Stimulated activated memory B cell treated with anti-CD40 and anti-IgM and Interleukin-4, amounts not matched to agents 10 μg/mL and 1 μg/mL and 100 μg/mL, for 72 hours (primary cell): ENCODE measurements at regions not wholly inside any gene's neighbourhood (a gene's known extent, or its start where the extent isn't known, plus 50 kb on each side); places are given as distances from the start of the nearest gene placed in this dataset.
"Not testable (repeated sequence)": the region's sequence is repeated elsewhere in the genome, so short reads cannot be mapped to it uniquely, and the experiment has no call there.

ENCODE experiments used
- ATAC-seq: fragments of 150-1000 bp; cut with Tn5 transposase; 2 replicates; pipeline ENCODE4 v1.10.0; 2021
- H3K27ac Mint-ChIP-seq: one replicate; pipeline ENCODE4 v1.8.0; 2022; ENCODE audit warnings: mild to moderate bottlenecking, mixed read lengths
- H3K27me3 Mint-ChIP-seq: one replicate; pipeline ENCODE4 v1.8.0; 2022; ENCODE audit warnings: mixed read lengths
- H3K36me3 Mint-ChIP-seq: one replicate; pipeline ENCODE4 v1.8.0; 2022; ENCODE audit warnings: mixed read lengths
- H3K4me1 Mint-ChIP-seq: one replicate; pipeline ENCODE4 v1.8.0; 2022; ENCODE audit warnings: mixed read lengths
- H3K4me3 Mint-ChIP-seq: one replicate; pipeline ENCODE4 v1.8.0; 2022; ENCODE audit warnings: mild to moderate bottlenecking, moderate library complexity, mixed read lengths
- H3K9me3 Mint-ChIP-seq: one replicate; pipeline ENCODE4 v1.8.0; 2022; ENCODE audit warnings: mixed read lengths

DNA sequence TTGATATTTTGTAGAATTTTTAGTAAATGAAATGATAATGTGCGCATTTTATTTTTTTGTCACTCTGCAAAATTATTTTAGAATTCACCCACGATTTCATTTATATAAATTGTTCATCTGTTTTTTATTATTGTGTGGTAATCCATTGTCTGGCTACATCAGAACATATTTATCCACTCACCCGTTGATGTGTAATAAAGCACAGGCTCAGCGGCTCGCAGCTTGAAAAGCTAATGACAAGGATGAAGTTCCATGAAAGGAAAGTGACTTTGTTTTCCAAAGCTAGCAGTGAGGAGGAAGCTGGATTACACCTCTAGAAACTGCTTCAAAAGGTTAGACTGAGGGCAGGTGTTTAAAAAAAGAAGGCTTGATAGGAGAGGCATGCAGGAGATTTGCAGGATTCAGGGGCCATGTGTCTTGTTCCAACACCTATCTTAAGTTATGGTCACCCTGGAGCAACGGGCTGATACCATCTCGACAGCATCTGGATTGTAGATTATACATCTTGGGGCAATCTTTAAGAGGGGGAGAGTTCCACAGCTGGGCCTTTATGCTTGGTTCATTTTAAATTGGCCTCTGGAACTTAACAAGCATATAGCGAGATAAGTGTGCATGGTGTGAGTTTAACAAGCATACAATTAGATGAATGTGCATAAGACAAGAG lies 194.1 kb downstream of the TMTC3 start:
- Mint-ChIP-seq H3K36me3 (no peaks in the 10 kb centered on the region), H3K27me3 (no peaks in the 10 kb centered on the region), H3K4me3 (no peak overlapping the region), H3K4me1 (no peaks in the 10 kb centered on the region), H3K9me3 (no peaks in the 10 kb centered on the region), H3K27ac (no peak overlapping the region)
- no peak for ATAC-seq

DNA sequence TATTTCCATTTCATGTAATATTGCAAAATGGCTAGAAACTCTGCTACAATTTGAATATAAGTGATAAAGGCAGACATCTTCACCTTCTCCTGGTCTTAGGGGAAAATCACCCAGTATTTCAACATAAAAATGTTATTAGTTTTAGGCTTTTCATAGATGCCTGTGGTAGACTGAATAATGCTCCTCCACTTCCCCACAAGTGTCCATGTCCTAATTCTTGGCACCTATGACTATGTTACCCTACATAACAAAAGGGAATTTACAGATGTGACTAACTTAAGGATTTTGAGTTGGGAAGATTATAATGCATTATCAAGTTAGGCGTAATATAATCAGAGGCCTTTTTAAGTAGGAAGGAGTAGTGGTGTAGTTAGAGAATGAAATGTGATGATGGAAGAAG lies 196.4 kb downstream of the TMTC3 start:
- no peaks in the 10 kb centered on the region for H3K9me3 Mint-ChIP-seq
- H3K27ac Mint-ChIP-seq, result no peak overlapping the region
- no peaks in the 10 kb centered on the region for H3K4me1 Mint-ChIP-seq
- no peaks in the 10 kb centered on the region for H3K27me3 Mint-ChIP-seq
- H3K4me3 Mint-ChIP-seq, result no peak overlapping the region
- H3K36me3 Mint-ChIP-seq, result no peaks in the 10 kb centered on the region
- ATAC-seq, result no peak

DNA sequence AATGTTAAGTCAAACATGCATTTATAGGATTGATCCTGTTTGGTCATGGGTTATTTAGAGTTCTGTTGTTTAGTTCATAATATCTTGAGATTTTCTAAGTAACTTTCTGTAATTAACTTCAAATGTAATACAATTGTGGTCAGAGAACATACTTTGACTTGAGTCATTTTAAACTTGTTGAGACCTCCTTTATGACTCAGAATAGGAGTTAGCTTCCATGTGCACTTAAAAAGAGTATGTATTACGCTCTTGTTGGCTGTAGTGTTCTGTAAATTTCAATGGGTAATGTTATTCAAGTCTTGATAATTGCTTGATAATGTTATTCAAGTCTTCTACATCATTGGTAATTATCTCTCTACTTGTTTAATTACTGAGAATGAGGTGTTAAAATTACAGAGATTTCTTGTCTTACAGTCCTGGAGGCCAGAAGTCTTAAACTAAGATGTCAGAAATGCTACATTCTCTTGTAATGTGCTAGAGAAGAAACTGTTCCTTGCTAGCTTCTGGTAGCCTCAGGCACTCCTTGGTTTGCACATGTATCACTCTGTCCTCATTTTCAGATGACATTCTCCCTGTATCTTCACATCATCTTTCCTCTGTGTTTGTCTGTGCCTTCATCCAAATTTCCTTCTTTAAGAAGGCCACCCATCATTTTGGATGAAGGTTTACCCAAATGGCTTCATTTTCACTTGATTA lies 197.3 kb downstream of the TMTC3 start:
- Mint-ChIP-seq H3K9me3 (no peaks in the 10 kb centered on the region), H3K27ac (no peak overlapping the region), H3K4me1 (no peaks in the 10 kb centered on the region), H3K27me3 (no peaks in the 10 kb centered on the region), H3K4me3 (no peak overlapping the region), H3K36me3 (no peaks in the 10 kb centered on the region)
- no peak for ATAC-seq

DNA sequence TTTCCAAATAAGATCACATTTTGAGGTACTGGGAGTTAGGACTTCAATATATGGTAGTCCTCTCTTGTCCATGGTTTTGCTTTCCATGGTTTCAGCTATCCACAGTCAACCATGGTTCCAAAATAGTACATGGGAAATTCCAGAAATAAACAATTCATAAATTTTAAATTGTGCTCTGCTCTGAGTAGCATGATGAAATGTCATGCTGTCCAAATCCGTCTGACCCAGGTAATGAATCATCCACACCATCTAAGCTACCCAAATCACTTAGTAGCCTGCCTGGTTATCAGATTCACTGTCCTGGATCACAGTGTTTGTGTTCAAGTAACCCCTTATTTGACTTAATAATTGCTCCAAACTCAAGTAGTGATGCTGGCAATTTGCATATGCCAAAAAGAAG lies 197.9 kb downstream of the TMTC3 start:
- Mint-ChIP-seq H3K9me3 (no peaks in the 10 kb centered on the region), H3K36me3 (no peaks in the 10 kb centered on the region)

DNA sequence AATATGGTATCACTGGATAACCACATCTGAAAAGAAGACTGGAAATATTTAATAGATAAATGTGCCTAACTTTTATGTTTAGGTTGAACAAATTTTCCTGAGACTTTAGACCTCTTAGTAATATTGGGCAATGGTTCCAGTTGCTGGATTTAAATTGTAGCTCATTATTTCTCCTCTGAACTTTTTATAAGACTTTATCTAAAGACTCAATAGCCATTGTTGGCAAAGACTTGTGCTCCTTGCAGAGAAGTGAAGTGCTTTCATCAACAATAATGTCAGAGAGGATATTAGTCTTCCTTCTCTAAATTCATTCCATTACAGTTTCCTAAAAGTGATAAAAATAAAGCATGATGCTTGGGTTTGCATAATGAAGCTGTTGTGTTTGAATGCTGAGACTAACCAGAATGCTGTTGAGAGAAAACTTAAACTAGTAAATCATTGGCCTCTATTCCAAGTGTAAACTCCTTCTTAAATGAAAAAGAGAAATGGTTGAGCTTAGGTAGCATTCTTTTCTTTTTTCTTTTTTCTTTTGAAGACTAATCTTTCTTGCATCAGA lies 200.2 kb downstream of the TMTC3 start:
- Mint-ChIP-seq H3K9me3 (no peaks in the 10 kb centered on the region), H3K27ac (no peak overlapping the region), H3K4me3 (no peak overlapping the region), H3K36me3 (no peaks in the 10 kb centered on the region), H3K4me1 (no peaks in the 10 kb centered on the region), H3K27me3 (no peaks in the 10 kb centered on the region)
- ATAC-seq, result no peak

More for the DNA sequence above, 197.9 kb downstream of the TMTC3 start:
- Mint-ChIP-seq H3K27ac (no peak overlapping the region), H3K27me3 (no peaks in the 10 kb centered on the region), H3K4me3 (no peak overlapping the region), H3K4me1 (no peaks in the 10 kb centered on the region)
- no peak for ATAC-seq

DNA sequence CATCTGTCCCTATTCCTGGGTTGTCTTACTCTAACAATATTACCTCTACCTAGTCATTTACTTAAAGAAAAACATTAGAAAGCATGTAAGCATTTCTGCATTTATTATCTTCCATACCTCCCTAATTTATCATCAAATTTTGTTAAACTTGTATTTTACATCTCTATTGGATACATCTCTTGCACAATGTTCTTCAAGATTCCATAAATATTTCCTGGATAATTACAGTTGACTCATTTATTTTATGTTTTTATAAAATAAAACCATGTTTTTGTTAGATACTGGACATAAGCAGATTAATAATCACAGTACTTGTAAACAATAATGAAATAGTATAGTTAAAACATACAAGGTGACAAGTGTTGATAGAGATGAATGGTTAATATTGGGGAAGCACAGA lies 209.0 kb downstream of the TMTC3 start:
- Mint-ChIP-seq H3K27me3 (no peaks in the 10 kb centered on the region), H3K36me3 (no peaks in the 10 kb centered on the region), H3K27ac (no peak overlapping the region), H3K4me1 (no peaks in the 10 kb centered on the region), H3K4me3 (no peak overlapping the region), H3K9me3 (no peaks in the 10 kb centered on the region)
- ATAC-seq, result no peak

DNA sequence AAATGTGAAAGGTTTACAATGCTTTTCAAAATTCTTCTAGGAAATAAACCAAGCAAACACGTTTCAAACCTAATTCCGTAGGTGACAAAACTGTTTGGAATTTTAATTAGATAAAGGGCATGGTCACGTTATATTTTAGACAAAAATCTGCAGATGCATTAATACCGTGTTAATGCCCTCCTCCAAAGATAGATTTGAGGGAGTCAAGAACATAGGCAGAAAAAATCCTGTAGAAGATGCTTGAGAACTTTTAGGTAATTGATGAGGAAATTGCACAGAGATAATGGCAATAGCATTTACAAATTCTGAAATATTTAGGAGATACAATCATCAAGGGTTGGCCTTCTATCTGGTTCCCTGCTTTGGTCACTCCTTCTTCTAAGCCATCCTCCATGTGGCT lies 212.6 kb downstream of the TMTC3 start:
- Mint-ChIP-seq H3K27ac (no peak overlapping the region), H3K36me3 (no peaks in the 10 kb centered on the region), H3K9me3 (peaks cover 5% of the 10 kb centered on the region), H3K27me3 (no peaks in the 10 kb centered on the region), H3K4me1 (no peaks in the 10 kb centered on the region), H3K4me3 (no peak overlapping the region)
- ATAC-seq, result no peak

DNA sequence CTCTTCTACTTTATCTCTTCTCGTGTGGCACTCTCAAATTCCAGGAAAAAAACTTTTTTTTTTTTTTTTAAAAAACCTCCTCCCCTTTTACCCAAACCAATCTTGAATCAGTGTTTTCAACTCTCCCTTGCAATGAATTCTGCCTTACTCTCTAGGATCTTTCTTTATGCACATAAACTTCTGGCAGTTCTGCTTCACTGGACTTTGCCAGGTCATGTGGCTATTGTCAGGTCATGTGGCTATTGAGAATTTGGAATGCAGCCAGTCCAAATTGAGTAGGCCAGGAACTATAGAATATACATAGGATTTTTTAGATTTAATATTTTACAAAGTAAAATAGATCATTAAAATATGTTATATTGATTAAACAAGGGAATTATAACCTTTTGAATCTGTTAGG lies 218.2 kb downstream of the TMTC3 start:
- no peaks in the 10 kb centered on the region for H3K36me3 Mint-ChIP-seq
- peaks cover 5% of the 10 kb centered on the region for H3K9me3 Mint-ChIP-seq
- H3K4me3 Mint-ChIP-seq, result no peak overlapping the region
- H3K27ac Mint-ChIP-seq, result no peak overlapping the region
- no peaks in the 10 kb centered on the region for H3K27me3 Mint-ChIP-seq
- H3K4me1 Mint-ChIP-seq, result no peaks in the 10 kb centered on the region
- ATAC-seq, result no peak

DNA sequence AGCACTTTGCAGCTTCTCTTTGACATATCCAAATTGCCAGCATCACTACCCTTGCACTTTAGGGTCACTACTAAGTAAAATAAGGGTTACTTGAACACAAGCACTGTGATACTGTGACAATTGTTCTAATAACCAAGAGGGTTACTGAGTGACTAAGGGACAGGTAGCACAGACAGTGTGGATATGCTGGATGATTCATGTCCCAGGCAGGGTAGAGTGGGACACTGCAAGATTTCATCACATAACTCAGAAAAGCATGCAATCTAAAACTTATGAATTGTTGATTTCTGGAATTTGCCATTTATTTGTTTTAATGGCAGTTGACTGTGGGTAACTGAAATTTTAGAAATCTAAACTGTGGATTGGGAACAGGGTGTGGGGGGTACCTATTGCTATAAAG lies 218.8 kb downstream of the KITLG start:
- H3K27ac Mint-ChIP-seq, result no peak overlapping the region
- H3K9me3 Mint-ChIP-seq, result peaks cover 5% of the 10 kb centered on the region
- H3K4me1 Mint-ChIP-seq, result no peaks in the 10 kb centered on the region
- peak; percentile 16 for ATAC-seq
- no peaks in the 10 kb centered on the region for H3K36me3 Mint-ChIP-seq
- no peaks in the 10 kb centered on the region for H3K27me3 Mint-ChIP-seq
- no peak overlapping the region for H3K4me3 Mint-ChIP-seq

DNA sequence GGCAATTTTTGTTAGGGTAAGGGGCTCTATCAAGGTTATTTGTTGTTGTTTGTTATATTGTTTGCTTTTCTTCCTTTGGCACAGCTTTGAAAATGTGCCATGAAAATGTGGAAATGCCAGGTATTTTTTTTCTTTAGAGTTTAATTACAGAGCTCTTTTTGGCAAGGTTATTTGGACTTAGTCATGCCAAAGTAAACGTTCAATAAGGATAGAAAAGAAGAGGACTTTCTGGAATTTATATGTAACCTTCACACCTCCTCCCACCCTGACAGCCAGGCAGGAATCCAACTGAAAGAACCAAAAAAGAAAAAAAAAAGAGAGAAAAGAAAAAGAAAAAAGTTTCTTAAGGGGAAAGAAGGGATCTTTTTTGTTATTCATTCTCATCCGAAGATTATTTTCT lies 217.8 kb downstream of the KITLG start:
- Mint-ChIP-seq H3K9me3 (peaks cover 5% of the 10 kb centered on the region), H3K36me3 (no peaks in the 10 kb centered on the region), H3K27ac (no peak overlapping the region), H3K27me3 (no peaks in the 10 kb centered on the region), H3K4me1 (no peaks in the 10 kb centered on the region), H3K4me3 (no peak overlapping the region)
- no peak for ATAC-seq

DNA sequence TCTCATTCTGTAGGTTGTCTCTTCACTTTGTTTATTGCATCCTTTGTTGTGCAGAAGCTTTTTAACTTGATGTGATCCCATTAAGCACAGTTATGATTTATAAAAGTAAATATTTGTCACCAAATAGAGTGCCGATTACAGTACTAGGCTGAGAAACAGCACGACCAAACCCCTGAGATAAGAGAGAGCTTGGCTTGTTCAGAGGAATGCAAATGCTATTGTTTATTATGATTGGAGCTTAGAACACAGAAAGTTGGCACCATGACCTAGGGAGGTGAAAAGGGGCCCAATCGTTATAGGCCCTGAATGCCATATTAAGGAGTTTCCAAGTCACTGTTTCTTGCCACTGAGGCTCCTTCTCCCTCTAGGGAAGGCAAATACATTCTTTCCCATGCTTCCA lies 214.9 kb downstream of the KITLG start:
- Mint-ChIP-seq H3K27me3 (no peaks in the 10 kb centered on the region), H3K4me3 (no peak overlapping the region), H3K4me1 (no peaks in the 10 kb centered on the region), H3K27ac (no peak overlapping the region), H3K36me3 (no peaks in the 10 kb centered on the region), H3K9me3 (no peaks in the 10 kb centered on the region)
- no peak for ATAC-seq

DNA sequence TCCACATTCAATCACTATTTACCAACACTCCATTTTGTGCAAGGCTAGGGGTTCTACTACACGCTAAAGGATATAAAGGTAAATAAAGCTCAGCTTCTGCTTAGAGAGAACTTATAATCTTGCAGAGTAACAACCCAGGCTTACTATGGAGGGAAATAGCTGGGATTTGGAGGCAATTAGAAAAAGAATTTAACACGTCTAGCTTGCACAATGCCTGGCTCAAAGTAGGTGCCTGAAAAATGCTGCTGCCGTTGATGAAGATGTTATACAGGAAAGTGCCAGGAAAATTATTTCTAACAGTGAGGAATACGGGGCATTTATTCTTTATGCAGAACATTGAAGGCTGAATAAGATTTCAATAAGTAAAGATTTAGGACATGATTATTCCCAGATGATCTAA lies 214.2 kb downstream of the KITLG start:
- H3K36me3 Mint-ChIP-seq, result no peaks in the 10 kb centered on the region
- no peak overlapping the region for H3K4me3 Mint-ChIP-seq
- H3K9me3 Mint-ChIP-seq, result no peaks in the 10 kb centered on the region
- no peaks in the 10 kb centered on the region for H3K4me1 Mint-ChIP-seq
- H3K27ac Mint-ChIP-seq, result no peak overlapping the region
- H3K27me3 Mint-ChIP-seq, result no peaks in the 10 kb centered on the region
- no peak for ATAC-seq

DNA sequence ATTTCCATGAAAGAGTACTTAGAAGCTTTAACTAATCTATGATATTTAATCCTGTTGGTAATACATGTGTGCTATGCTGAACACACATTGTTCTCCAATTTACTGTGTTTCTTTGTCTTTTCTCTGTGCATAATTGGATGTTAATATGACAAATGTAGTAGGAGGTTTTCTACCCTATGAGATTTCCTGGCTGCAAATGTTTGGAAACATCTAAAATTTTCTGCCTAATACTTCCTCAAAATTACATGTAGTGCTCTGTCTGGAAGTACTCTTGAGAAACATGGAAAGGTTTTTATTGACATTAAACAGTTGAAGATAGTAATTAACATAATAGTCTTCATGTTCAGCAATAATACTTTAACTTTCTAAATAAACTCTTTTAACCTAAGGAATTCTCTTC lies 213.0 kb downstream of the KITLG start:
- Mint-ChIP-seq H3K9me3 (no peaks in the 10 kb centered on the region), H3K4me1 (no peaks in the 10 kb centered on the region), H3K27me3 (no peaks in the 10 kb centered on the region), H3K27ac (no peak overlapping the region), H3K4me3 (no peak overlapping the region), H3K36me3 (no peaks in the 10 kb centered on the region)
- no peak for ATAC-seq

DNA sequence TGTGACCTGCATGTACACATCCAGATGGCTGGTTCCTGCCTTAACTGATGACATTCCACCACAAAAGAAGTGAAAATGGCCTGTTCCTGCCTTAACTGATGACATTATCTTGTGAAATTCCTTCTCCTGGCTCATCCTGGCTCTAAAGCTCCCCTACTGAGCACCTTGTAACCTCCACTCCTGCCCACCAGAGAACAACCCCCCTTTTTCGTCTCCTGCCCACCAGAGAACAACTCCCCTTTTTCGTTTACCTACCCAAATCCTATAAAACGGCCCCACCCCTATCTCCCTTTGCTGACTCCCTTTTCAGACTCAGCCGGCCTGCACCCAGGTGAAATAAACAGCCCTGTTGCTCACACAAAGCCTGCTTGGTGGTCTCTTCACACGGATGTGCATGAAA lies 212.2 kb downstream of the KITLG start:
- H3K4me3 Mint-ChIP-seq, H3K36me3 Mint-ChIP-seq, ATAC-seq, H3K27ac Mint-ChIP-seq, H3K4me1 Mint-ChIP-seq, H3K27me3 Mint-ChIP-seq, H3K9me3 Mint-ChIP-seq: not testable (repeated sequence)

DNA sequence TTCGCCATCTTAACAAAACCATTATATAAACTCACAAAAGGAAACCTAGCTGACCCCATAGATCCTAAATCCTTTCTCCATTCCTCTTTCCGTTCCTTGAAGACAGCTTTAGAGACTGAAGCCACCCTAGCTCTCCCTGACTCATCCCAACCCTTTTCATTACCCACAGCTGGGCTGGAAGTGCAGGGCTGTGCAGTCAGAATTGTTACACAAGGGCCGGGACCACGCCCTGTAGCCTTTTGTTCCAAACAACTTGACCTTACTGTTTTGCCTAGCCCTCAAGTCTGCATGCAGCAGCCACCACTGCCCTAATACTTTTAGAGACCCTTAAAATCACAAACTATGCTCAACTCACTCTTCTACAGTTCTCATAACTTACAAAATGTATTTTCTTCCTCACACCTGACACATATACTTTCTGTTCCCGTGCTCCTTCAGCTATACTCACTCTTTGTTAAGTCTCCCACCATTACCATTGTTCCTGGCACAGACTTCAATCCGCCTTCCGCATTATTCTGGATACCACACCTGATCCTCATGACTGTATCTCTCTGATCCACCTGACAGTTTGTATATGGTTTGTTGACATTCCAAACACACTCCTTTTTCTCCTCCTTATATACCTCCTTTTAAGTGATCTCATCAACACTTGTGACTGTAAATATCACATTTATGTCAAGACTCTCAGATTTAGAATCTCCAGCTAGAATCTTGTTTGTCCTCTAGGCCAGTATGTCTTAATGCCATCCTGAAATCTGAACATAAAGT lies 208.7 kb downstream of the KITLG start:
- Mint-ChIP-seq H3K36me3 (no peaks in the 10 kb centered on the region), H3K27ac (no peak overlapping the region), H3K4me1 (no peaks in the 10 kb centered on the region), H3K4me3 (no peak overlapping the region), H3K27me3 (no peaks in the 10 kb centered on the region), H3K9me3 (no peaks in the 10 kb centered on the region)
- no peak for ATAC-seq
